PC-3 (cell line): ENCODE measurements at regions not wholly inside any gene's neighbourhood (a gene's known extent, or its start where the extent isn't known, plus 50 kb on each side); places are given as distances from the start of the nearest gene placed in this dataset.

ENCODE experiments used
- EZH2 ChIP-seq: fragments of 300-600 bp; sonication (generic); IDR thresholded peaks from one replicate; pipeline ENCODE4 v1.6.1; 2017; ENCODE audit warnings: antibody characterized with exemption, mild to moderate bottlenecking, low read length; ENCODE audit not compliant: unreplicated experiment
- EZH2phosphoT487 ChIP-seq: fragments of 300-600 bp; sonication (generic); IDR thresholded peaks from 2 replicates; pipeline ENCODE4 v1.6.1; 2018; ENCODE audit warnings: mild to moderate bottlenecking, antibody characterized with exemption, low read length, borderline replicate concordance
- TF ChIP-seq, protein P1 (sequence below): fragments of 300-600 bp; sonication (generic); conservative IDR thresholded peaks from 2 replicates; pipeline ENCODE4 v1.5.1; 2017; ENCODE audit warnings: antibody characterized with exemption, low read depth, mild to moderate bottlenecking, low read length

DNA sequence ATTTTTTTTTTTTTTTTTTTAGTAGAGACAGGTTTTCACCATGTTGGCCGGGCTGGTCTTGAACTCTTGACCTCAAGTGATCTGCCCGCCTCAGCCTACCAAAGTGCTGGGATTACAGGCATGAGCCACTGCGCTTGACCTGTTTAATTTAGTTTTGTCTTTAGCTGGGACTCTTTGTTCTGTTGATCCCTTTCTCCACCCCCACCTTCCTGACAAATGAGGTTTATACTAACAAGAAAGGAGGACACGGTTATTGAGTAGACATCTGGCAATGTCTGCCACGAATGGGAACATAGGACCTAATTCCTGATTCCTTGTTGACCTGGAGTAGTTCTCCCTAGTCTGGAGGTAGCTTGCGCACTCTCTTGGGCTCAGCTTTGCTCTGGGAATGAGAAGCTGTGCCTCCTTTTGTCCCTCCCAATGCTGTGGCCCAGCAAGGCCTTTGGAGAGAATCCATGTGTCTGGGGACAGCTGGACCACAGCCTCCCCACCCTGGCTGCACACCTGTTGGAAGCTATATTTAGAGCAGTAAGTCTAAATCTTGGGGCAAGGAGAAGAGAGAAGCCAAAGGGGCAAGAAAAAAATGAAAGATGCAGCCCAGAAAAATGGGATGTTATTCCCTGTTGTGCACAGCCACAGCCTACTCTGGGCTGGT, 53.2 kb upstream of the ADPGK start:
- TF ChIP-seq, protein P1, sequence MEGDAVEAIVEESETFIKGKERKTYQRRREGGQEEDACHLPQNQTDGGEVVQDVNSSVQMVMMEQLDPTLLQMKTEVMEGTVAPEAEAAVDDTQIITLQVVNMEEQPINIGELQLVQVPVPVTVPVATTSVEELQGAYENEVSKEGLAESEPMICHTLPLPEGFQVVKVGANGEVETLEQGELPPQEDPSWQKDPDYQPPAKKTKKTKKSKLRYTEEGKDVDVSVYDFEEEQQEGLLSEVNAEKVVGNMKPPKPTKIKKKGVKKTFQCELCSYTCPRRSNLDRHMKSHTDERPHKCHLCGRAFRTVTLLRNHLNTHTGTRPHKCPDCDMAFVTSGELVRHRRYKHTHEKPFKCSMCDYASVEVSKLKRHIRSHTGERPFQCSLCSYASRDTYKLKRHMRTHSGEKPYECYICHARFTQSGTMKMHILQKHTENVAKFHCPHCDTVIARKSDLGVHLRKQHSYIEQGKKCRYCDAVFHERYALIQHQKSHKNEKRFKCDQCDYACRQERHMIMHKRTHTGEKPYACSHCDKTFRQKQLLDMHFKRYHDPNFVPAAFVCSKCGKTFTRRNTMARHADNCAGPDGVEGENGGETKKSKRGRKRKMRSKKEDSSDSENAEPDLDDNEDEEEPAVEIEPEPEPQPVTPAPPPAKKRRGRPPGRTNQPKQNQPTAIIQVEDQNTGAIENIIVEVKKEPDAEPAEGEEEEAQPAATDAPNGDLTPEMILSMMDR: no peak
- no peak for TF ChIP-seq EZH2
- no peak for TF ChIP-seq EZH2phosphoT487
